Right lobe of liver (tissue), 4 donors: ENCODE measurements at regions not wholly inside any gene's neighbourhood (a gene's known extent, or its start where the extent isn't known, plus 50 kb on each side); places are given as distances from the start of the nearest gene placed in this dataset.

ENCODE experiments used
- POLR2A ChIP-seq: fragments of 450-650 bp; IDR thresholded peaks from one replicate; pipeline ENCODE4 v1.6.1; 2017; ENCODE audit warnings: antibody characterized with exemption, mild to moderate bottlenecking
- TF ChIP-seq, protein P1 (sequence below), 4 donors: fragments of 200-600 bp in 3 of 4; fragments of 450-650 bp in 1 of 4; IDR thresholded peaks; one replicate each; pipeline versions ENCODE4 v1.5.1 to v1.8.0; 2016 to 2022; ENCODE audit warnings: antibody characterized with exemption in 4 of 4, mild to moderate bottlenecking in 2 of 4
- donor health status: DM: no; HTN: no; CAD: no.
- donor health status: DM: no; HTN: no; CAD: no.
- donor health status: DM: no; HTN: yes; CAD: no.

DNA sequence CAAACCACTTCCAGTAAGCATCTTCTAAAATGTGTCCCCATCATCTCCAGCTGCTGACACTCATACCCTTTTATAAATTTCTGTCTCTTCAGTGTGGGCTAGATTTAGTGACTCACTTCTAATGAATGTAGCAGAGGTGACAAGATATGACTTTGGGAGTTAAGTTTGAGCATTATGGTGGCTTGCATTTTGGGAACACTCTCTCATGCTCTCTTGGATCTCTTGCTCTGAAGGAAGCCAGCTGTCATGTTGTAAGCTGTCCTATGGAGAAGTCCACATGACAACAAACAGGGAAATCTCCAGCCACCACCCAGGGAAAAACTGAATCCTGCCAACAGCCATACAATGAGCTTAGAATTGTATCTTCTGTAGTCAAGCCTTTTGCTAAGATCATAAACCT lies 691.3 kb upstream of the PCDH7 start:
- TF ChIP-seq, protein P1, sequence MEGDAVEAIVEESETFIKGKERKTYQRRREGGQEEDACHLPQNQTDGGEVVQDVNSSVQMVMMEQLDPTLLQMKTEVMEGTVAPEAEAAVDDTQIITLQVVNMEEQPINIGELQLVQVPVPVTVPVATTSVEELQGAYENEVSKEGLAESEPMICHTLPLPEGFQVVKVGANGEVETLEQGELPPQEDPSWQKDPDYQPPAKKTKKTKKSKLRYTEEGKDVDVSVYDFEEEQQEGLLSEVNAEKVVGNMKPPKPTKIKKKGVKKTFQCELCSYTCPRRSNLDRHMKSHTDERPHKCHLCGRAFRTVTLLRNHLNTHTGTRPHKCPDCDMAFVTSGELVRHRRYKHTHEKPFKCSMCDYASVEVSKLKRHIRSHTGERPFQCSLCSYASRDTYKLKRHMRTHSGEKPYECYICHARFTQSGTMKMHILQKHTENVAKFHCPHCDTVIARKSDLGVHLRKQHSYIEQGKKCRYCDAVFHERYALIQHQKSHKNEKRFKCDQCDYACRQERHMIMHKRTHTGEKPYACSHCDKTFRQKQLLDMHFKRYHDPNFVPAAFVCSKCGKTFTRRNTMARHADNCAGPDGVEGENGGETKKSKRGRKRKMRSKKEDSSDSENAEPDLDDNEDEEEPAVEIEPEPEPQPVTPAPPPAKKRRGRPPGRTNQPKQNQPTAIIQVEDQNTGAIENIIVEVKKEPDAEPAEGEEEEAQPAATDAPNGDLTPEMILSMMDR (IDR thresholded peaks at IDR 0.05) = no peak
- TF ChIP-seq POLR2A = no peak
